ENCODE measurements at regions not wholly inside any gene's neighbourhood (a gene's known extent, or its start where the extent isn't known, plus 50 kb on each side); places are given as distances from the start of the nearest gene placed in this dataset.

DNA sequence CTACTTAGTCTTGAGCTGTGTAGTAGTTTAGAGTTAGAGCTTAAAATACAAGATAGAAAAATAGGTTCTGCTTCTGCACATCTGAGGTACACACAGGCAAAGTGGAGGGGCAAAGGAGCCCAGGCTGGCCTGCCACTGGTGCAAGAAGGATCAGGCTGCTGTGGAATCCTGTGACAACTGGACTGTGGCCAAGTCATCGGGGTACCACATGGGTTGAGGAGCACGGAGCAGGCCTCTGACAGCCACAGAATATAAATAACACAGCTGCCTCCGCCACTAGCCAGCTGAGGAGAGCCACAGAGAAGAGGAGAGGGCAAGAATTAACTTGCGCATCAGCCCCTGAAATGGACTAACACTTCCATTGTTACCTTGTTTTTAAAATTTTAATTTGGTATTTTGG lies 206.0 kb upstream of the MARCKS start:
- Histone ChIP-seq H3K9ac (ENCODE audit: low read depth in 2 of 2, low read length in 2 of 2) (no peak overlapping the region), H3K27me3 (no peaks in the 10 kb centered on the region), H3K36me3 (no peaks in the 10 kb centered on the region), H3K4me3 (no peak overlapping the region), H3K27ac (no peak overlapping the region), H3K9me3 (no peaks in the 10 kb centered on the region), H3K4me1 (no peaks in the 10 kb centered on the region)
- no peak for DNase-seq
- intact Hi-C loops (cut with DNase I), result no loop called here
- TF ChIP-seq, protein P1, sequence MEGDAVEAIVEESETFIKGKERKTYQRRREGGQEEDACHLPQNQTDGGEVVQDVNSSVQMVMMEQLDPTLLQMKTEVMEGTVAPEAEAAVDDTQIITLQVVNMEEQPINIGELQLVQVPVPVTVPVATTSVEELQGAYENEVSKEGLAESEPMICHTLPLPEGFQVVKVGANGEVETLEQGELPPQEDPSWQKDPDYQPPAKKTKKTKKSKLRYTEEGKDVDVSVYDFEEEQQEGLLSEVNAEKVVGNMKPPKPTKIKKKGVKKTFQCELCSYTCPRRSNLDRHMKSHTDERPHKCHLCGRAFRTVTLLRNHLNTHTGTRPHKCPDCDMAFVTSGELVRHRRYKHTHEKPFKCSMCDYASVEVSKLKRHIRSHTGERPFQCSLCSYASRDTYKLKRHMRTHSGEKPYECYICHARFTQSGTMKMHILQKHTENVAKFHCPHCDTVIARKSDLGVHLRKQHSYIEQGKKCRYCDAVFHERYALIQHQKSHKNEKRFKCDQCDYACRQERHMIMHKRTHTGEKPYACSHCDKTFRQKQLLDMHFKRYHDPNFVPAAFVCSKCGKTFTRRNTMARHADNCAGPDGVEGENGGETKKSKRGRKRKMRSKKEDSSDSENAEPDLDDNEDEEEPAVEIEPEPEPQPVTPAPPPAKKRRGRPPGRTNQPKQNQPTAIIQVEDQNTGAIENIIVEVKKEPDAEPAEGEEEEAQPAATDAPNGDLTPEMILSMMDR (IDR thresholded peaks at IDR 0.05), result no peak

DNA sequence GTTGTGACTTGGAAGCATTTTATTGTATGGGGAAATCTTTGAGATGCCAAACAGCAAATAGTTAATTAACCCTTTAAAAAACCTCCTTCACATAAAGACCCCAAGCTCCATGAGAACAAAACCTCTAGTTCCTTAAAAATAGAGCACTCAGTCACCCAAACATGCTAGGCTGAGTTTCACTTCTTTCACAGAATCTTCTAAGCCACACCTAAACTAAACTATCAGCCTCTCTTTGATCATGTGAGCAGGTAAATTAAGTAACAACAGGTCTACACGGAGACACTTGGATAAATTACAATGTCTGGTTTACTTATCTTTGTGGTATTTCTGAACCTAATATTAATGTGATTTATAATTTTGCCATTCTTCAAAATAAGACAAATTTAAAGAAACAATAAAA lies 205.2 kb upstream of the MARCKS start:
- TF ChIP-seq, protein P1 (IDR thresholded peaks at IDR 0.05), result no peak
- Histone ChIP-seq H3K27me3 (no peaks in the 10 kb centered on the region), H3K27ac (no peak overlapping the region), H3K9ac (ENCODE audit: low read depth in 2 of 2, low read length in 2 of 2) (no peak overlapping the region), H3K4me3 (no peak overlapping the region), H3K4me1 (no peaks in the 10 kb centered on the region), H3K36me3 (no peaks in the 10 kb centered on the region), H3K9me3 (no peaks in the 10 kb centered on the region)
- intact Hi-C loops (cut with DNase I), result no loop called here
- DNase-seq, result no peak

DNA sequence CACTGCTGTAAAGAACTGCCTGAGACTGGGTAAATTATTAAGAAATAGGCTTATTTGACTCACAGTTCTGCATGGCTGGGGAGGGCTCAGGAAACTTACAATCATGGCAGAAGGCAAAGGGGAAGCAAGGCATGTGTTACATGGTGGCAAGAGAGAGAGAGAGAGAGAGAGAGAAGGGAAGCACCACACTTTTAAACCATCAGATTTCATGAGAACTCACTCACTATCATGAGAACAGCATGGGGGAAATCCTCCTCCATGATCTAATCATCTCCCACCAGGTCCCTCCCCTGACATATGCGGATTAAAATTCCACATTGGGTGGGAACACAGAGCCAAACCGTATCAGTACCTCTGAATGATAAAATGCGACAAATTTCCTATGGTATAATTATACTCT lies 203.9 kb upstream of the MARCKS start:
- Histone ChIP-seq H3K9me3 (no peaks in the 10 kb centered on the region), H3K9ac (ENCODE audit: low read depth in 2 of 2, low read length in 2 of 2) (no peak overlapping the region), H3K27me3 (no peaks in the 10 kb centered on the region), H3K36me3 (no peaks in the 10 kb centered on the region), H3K4me3 (no peak overlapping the region), H3K27ac (no peak overlapping the region), H3K4me1 (no peaks in the 10 kb centered on the region)
- no peak for DNase-seq
- intact Hi-C loops (cut with DNase I), result no loop called here
- TF ChIP-seq, protein P1 (IDR thresholded peaks at IDR 0.05), result no peak

DNA sequence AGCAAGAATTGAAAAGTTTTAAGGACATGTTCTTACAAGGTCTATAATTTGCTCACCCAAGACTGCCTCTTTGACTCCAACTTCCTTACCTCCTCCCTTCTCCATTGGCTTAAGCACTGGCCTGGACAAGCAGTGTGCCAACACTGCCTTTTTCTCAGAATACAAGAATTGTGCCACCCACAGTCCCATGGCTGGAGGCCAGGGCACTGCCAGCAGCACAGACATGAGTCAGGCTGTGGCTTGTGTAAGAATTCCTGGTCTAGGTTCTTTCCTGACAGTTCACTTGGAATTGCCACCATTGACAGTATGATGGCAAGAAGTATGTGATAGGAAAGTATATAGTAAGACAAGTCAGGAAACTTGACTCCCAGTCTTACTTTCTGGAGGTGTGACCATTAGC lies 202.7 kb upstream of the MARCKS start:
- H3K9me3 ChIP-seq, result no peaks in the 10 kb centered on the region
- TF ChIP-seq, protein P1 (IDR thresholded peaks at IDR 0.05), result no peak
- no peak overlapping the region for H3K9ac ChIP-seq (ENCODE audit: low read depth in 2 of 2, low read length in 2 of 2)
- no peaks in the 10 kb centered on the region for H3K27me3 ChIP-seq
- intact Hi-C loops (cut with DNase I), result no loop called here
- H3K36me3 ChIP-seq, result no peaks in the 10 kb centered on the region
- H3K27ac ChIP-seq, result no peak overlapping the region
- no peaks in the 10 kb centered on the region for H3K4me1 ChIP-seq
- DNase-seq, result no peak
- H3K4me3 ChIP-seq, result no peak overlapping the region

DNA sequence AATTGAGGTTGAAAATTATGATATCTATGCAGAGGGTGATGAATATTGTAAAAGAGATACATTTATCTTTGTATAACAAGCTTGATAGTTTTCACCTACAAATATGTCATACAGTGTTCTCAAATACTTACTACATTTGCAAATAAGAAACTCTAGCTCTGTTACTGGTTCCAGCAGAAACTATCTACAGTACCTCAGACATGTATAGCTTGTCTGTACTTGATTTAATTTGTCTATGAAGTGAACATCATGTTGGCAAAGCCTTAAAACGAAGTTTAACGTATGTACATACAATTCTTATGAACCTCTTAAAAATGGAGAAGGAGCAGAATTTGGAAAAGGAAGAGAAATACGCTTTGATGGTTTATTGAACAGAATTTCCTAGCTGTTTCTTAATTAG lies 201.4 kb upstream of the MARCKS start:
- TF ChIP-seq, protein P1 (IDR thresholded peaks at IDR 0.05), result no peak
- Histone ChIP-seq H3K27ac (no peak overlapping the region), H3K4me1 (no peaks in the 10 kb centered on the region), H3K9ac (ENCODE audit: low read depth in 2 of 2, low read length in 2 of 2) (no peak overlapping the region), H3K4me3 (no peak overlapping the region), H3K36me3 (no peaks in the 10 kb centered on the region), H3K9me3 (no peaks in the 10 kb centered on the region), H3K27me3 (no peaks in the 10 kb centered on the region)
- DNase-seq, result no peak
- intact Hi-C loops (cut with DNase I), result no loop called here
